Psoas muscle (tissue), 7 donors: ENCODE measurements at regions not wholly inside any gene's neighbourhood (a gene's known extent, or its start where the extent isn't known, plus 50 kb on each side); places are given as distances from the start of the nearest gene placed in this dataset.

Source experiments
- ATAC-seq, 4 donors: fragments of 200-7000 bp; cut with Tn5 transposase; one replicate each; pipeline ENCODE4 v1.9.1; 2020; ENCODE audit warnings: moderate library complexity in 3 of 4, mild to moderate bottlenecking in 2 of 4
- DNase-seq, 2 donors: peaks; one replicate each; pipeline ENCODE4 v3.0.0-alpha.2; 2020
- H3K27ac ChIP-seq: fragments of 200-600 bp; one replicate; pipeline ENCODE4 v1.8.0; 2022
- H3K27me3 ChIP-seq, 3 donors: fragments of 200-600 bp in 1 of 3; one replicate each; pipeline versions ENCODE4 v1.6.1 to v1.8.0; 2013 to 2022; ENCODE audit warnings: low read length in 2 of 3, mild to moderate bottlenecking in 2 of 3, moderate library complexity in 1 of 3; ENCODE audit not compliant: insufficient read depth in 3 of 3
- H3K36me3 ChIP-seq, 2 donors: fragments of 200-600 bp in 1 of 2; one replicate each; pipeline versions ENCODE4 v1.6.1 to v1.8.0; 2013 to 2022; ENCODE audit warnings: low read depth in 1 of 2, mild to moderate bottlenecking in 1 of 2, moderate library complexity in 1 of 2; ENCODE audit not compliant: insufficient read depth in 1 of 2
- H3K4me1 ChIP-seq: fragments of 200-600 bp; one replicate; pipeline ENCODE4 v1.8.0; 2022
- H3K4me3 ChIP-seq: fragments of 200-600 bp; one replicate; pipeline ENCODE4 v1.8.0; 2022; ENCODE audit warnings: mild to moderate bottlenecking
- H3K9me3 ChIP-seq: fragments of 200-600 bp; one replicate; pipeline ENCODE4 v1.8.0; 2022
- CTCF ChIP-seq: fragments of 200-600 bp; IDR thresholded peaks from one replicate; pipeline ENCODE4 v1.8.0; 2022; ENCODE audit warnings: antibody characterized with exemption
- WGBS, 3 donors: extraction: QIAGEN DNeasy Blood & Tissue Kit; methylation state at CpG; one replicate each; pipeline versions ENCODE4 v1.1.6 to v1.1.7; 2013; 5-methylcytosine and 5-hydroxymethylcytosine counted together
- intact Hi-C, 2 donors: fragments of 100-400 bp; cut with DNase I; formaldehyde crosslinking; loops; one replicate each; pipeline versions ENCODE4 v1.11.0 to v1.14.2; 2022
- donor health status: healthy with polysubstance abuse.
- donor health status: DM: no; HTN: no; CAD: no; lungs with moderate emphysema.
- donor health status: Bipolar disorder and iron deficiency.
- donor health status: healthy.
- donor health status: DM: yes; HTN: yes; CAD: no.
- donor health status: DM: no; HTN: no; CAD: no.
- donor health status: DM: yes; HTN: yes; CAD: no.

GRCh38 chr2:138176862-138177439 lies 212.7 kb downstream of the HNMT start:
- Histone ChIP-seq H3K4me1 (no peaks in the 10 kb centered on the region), H3K27me3 (no peaks in the 10 kb centered on the region), H3K27ac (no peak overlapping the region), H3K36me3 (no peaks in the 10 kb centered on the region), H3K9me3 (no peaks in the 10 kb centered on the region), H3K4me3 (no peak overlapping the region)
- WGBS, 3 donors, result 84 to 89% (median 89%) methylated on average over 5 of the region's 5 CpGs
- TF ChIP-seq CTCF, result no peak
- DNase-seq (no peak), ATAC-seq (no peak)
- intact Hi-C loops, result no loop called here

GRCh38 chr2:138177693-138178092 lies 213.4 kb downstream of the HNMT start:
- H3K27ac ChIP-seq, result no peak overlapping the region
- ATAC-seq (no peak), DNase-seq (no peak)
- H3K27me3 ChIP-seq, result no peaks in the 10 kb centered on the region
- no peak for TF ChIP-seq CTCF
- no peaks in the 10 kb centered on the region for H3K4me1 ChIP-seq
- no peaks in the 10 kb centered on the region for H3K9me3 ChIP-seq
- no peaks in the 10 kb centered on the region for H3K36me3 ChIP-seq
- WGBS, 3 donors, result 59 to 67% (median 64%) methylated on average over 2 of the region's 2 CpGs
- H3K4me3 ChIP-seq, result no peak overlapping the region
- intact Hi-C loops, result no loop called here

- Histone ChIP-seq H3K9me3 (no peaks in the 10 kb centered on the region), H3K4me1 (no peaks in the 10 kb centered on the region), H3K27ac (no peak overlapping the region), H3K27me3 (no peaks in the 10 kb centered on the region), H3K36me3 (no peaks in the 10 kb centered on the region), H3K4me3 (no peak overlapping the region)
- intact Hi-C loops, result no loop called here
- no peak for DNase-seq
- ATAC-seq, result no peak
- no peak for TF ChIP-seq CTCF
Measured at GRCh38 chr2:138180692-138181386, 216.6 kb downstream of the HNMT start.

- Histone ChIP-seq H3K36me3 (no peaks in the 10 kb centered on the region), H3K27me3 (no peaks in the 10 kb centered on the region), H3K4me3 (no peak overlapping the region), H3K4me1 (no peaks in the 10 kb centered on the region), H3K27ac (no peak overlapping the region), H3K9me3 (no peaks in the 10 kb centered on the region)
- DNase-seq (no peak), ATAC-seq (no peak)
- 79 to 84% (median 82%) methylated on average over 6 of the region's 6 CpGs for WGBS, 3 donors
- intact Hi-C loops, result no loop called here
- no peak for TF ChIP-seq CTCF
Measured at GRCh38 chr2:138182250-138182936, 218.1 kb downstream of the HNMT start.
